NOMO-1 treated with DMSO at 0.1 percent for 48 hours (cell line): ENCODE measurements at regions not wholly inside any gene's neighbourhood (a gene's known extent, or its start where the extent isn't known, plus 50 kb on each side); places are given as distances from the start of the nearest gene placed in this dataset.
"Not testable (repeated sequence)": the region's sequence is repeated elsewhere in the genome, so short reads cannot be mapped to it uniquely, and the experiment has no call there.

Experiments
- DNase-seq: peaks from one replicate; lab custom pipeline; 2025; ENCODE audit not compliant: unreplicated experiment; lab: John Stamatoyannopoulos, UW

- DNase-seq = not testable (repeated sequence)
Measured at GRCh38 chr1:109857702-109858101, 52.9 kb upstream of the CSF1 start.

- not testable (repeated sequence) for DNase-seq
Measured at GRCh38 chr1:109855986-109856385, 54.7 kb upstream of the CSF1 start.

- peak; percentile 60 for DNase-seq
Measured at GRCh38 chr1:109853972-109854371, 56.7 kb upstream of the CSF1 start.

- not testable (repeated sequence) for DNase-seq
Measured at GRCh38 chr1:109852221-109853015, 58.2 kb upstream of the CSF1 start.

- no peak for DNase-seq
Measured at GRCh38 chr1:109850827-109851226, 59.8 kb upstream of the CSF1 start.

GRCh38 chr1:109850194-109850593 is 60.5 kb upstream of the CSF1 start:
- DNase-seq = no peak

- DNase-seq = no peak
Measured at GRCh38 chr1:109849655-109850054, 61.0 kb upstream of the CSF1 start.

- no peak for DNase-seq
Measured at GRCh38 chr1:109847251-109847650, 63.4 kb upstream of the CSF1 start.

- DNase-seq = no peak
Measured at GRCh38 chr1:109846846-109847245, 63.8 kb upstream of the CSF1 start.

- no peak for DNase-seq
Measured at GRCh38 chr1:109846162-109846561, 64.5 kb upstream of the CSF1 start.

GRCh38 chr1:109845658-109846057 is 65.0 kb upstream of the CSF1 start:
- no peak for DNase-seq

GRCh38 chr1:109844609-109845008 is 66.0 kb upstream of the CSF1 start:
- DNase-seq = no peak

- DNase-seq = no peak
Measured at GRCh38 chr1:109840011-109840629, 70.5 kb upstream of the CSF1 start.

GRCh38 chr1:109839276-109839675 is 71.4 kb upstream of the CSF1 start:
- not testable (repeated sequence) for DNase-seq

GRCh38 chr1:109838838-109839240 is 71.8 kb upstream of the CSF1 start:
- DNase-seq = no peak

- DNase-seq = no peak
Measured at GRCh38 chr1:109837852-109838570, 72.6 kb upstream of the CSF1 start.

GRCh38 chr1:109835645-109836044 is 71.9 kb upstream of the EPS8L3 start:
- DNase-seq = not testable (repeated sequence)

- no peak for DNase-seq
Measured at GRCh38 chr1:109834951-109835350, 71.2 kb upstream of the EPS8L3 start.

- no peak for DNase-seq
Measured at GRCh38 chr1:109832945-109833344, 69.2 kb upstream of the EPS8L3 start.

GRCh38 chr1:109828756-109829505 is 65.2 kb upstream of the EPS8L3 start:
- DNase-seq = no peak

GRCh38 chr1:109827986-109828385 is 64.3 kb upstream of the EPS8L3 start:
- DNase-seq = no peak
